ENCODE measurements at regions not wholly inside any gene's neighbourhood (a gene's known extent, or its start where the extent isn't known, plus 50 kb on each side); places are given as distances from the start of the nearest gene placed in this dataset.

GRCh38 chr3:168472783-168473182 lies 377.1 kb upstream of the GOLIM4 start:
- no peak for TF ChIP-seq CTCF (IDR thresholded peaks at IDR 0.05; ENCODE audit: poor library complexity, severe bottlenecking)
- TF ChIP-seq EZH2 (IDR thresholded peaks at IDR 0.05; ENCODE audit: borderline replicate concordance, insufficient read depth, low read length, poor library complexity, severe bottlenecking) = no peak
- TF ChIP-seq EP300 (conservative IDR thresholded peaks at IDR 0.05; ENCODE audit: poor library complexity, severe bottlenecking) = no peak
- no peak for TF ChIP-seq RAD21 (conservative IDR thresholded peaks at IDR 0.05)
- no peak for TF ChIP-seq POLR2AphosphoS5 (IDR thresholded peaks at IDR 0.05)
- TF ChIP-seq TAF1 (IDR thresholded peaks at IDR 0.05; ENCODE audit: low read depth) = no peak
- TF ChIP-seq SMC3 (conservative IDR thresholded peaks at IDR 0.05; ENCODE audit: poor library complexity) = no peak
- TF ChIP-seq MXI1 (conservative IDR thresholded peaks at IDR 0.05; ENCODE audit: poor library complexity, severe bottlenecking) = no peak
